Heart left ventricle (tissue), 13 donors: ENCODE measurements at regions not wholly inside any gene's neighbourhood (a gene's known extent, or its start where the extent isn't known, plus 50 kb on each side); places are given as distances from the start of the nearest gene placed in this dataset.

Experiments used
- POLR2A ChIP-seq, 2 donors: fragments of 450-650 bp; IDR thresholded peaks; one replicate each; pipeline ENCODE4 v1.6.1; 2017; ENCODE audit warnings: antibody characterized with exemption in 2 of 2, mild to moderate bottlenecking in 2 of 2, moderate library complexity in 2 of 2
- TF ChIP-seq, protein P1 (sequence below), 12 donors: fragments of 200-600 bp; sonication (generic) in 4 of 12; IDR thresholded peaks; one replicate each; pipeline versions ENCODE4 v1.5.0 to v1.8.0; 2018 to 2022; ENCODE audit warnings: antibody characterized with exemption in 12 of 12, mild to moderate bottlenecking in 5 of 12
- donor health status: ischemic (EF 13 %, LVEDD 7.1; RV severe dilation, severe dysfunction).
- donor health status: DM: no; HTN: yes; CAD: no.
- donor health status: DM: no; HTN: no; CAD: no.
- donor health status: ischemic (EF 25% LVEDD 6.9; RV normal size, moderate dysfunction).
- donor health status: ischemic (EF 25% LVEDD 5.7; RV mildly dilated, moderate dysfunction).
- donor health status: ischemic (EF 35%, LVEDD 5.7; RV mildly dilated, moderate dysfunction).
- donor health status: nonischemic (EF 11% LVEDD 7.7; RV severe dilation, severe dysfunction).
- donor health status: DM: yes; HTN: yes; CAD: no.
- donor health status: PGD.
- donor health status: ischemic (EF 29% LVEDD 5.4; RV normal size, mild dysfunction).
- donor health status: nonischemic (EF 23%, LVEDD 6.1; RV moderate dilation, normal function).

GRCh38 chr4:98793658-98794057, 135.2 kb upstream of the TSPAN5 start:
- TF ChIP-seq, protein P1, sequence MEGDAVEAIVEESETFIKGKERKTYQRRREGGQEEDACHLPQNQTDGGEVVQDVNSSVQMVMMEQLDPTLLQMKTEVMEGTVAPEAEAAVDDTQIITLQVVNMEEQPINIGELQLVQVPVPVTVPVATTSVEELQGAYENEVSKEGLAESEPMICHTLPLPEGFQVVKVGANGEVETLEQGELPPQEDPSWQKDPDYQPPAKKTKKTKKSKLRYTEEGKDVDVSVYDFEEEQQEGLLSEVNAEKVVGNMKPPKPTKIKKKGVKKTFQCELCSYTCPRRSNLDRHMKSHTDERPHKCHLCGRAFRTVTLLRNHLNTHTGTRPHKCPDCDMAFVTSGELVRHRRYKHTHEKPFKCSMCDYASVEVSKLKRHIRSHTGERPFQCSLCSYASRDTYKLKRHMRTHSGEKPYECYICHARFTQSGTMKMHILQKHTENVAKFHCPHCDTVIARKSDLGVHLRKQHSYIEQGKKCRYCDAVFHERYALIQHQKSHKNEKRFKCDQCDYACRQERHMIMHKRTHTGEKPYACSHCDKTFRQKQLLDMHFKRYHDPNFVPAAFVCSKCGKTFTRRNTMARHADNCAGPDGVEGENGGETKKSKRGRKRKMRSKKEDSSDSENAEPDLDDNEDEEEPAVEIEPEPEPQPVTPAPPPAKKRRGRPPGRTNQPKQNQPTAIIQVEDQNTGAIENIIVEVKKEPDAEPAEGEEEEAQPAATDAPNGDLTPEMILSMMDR (IDR thresholded peaks at IDR 0.05), result no peak
- no peak for TF ChIP-seq POLR2A (IDR thresholded peaks at IDR 0.05)
